ENCODE measurements at regions not wholly inside any gene's neighbourhood (a gene's known extent, or its start where the extent isn't known, plus 50 kb on each side); places are given as distances from the start of the nearest gene placed in this dataset.

DNA sequence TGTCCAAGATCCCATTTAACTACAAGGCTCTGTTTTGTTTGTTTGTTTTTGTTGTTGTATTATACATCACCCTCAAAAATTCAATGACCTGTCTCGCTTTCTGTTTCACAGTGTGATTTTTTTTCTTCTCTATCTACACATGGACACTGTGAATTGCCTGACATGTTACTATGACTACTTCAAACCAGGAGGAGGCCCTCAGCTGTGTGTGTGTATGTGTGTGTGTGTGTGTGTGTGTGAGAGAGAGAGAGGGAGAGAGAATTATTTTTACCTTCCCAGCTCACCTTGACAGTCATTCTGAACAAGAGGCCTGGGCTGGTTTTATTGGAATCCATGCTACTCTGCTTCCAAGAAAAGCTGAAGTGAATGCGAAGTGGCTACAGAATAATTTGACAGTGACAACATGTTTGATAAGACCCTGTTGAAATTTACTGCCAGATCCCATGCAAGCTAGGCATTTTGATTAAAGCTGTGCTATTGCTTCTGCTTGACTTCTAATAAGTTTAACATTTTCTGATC is 841.4 kb downstream of the NSUN3 start:
- Histone ChIP-seq H3K4me3 (ENCODE audit: low read length) (no peak overlapping the region), H3K9me2 (ENCODE audit: insufficient read depth, low read length) (no peaks in the 10 kb centered on the region), H3K9me3 (ENCODE audit: low read length) (no peaks in the 10 kb centered on the region), H4K20me1 (ENCODE audit: insufficient read depth) (no peaks in the 10 kb centered on the region), H3F3A (ENCODE audit: insufficient read depth, low read length, poor library complexity, severe bottlenecking) (no peaks in the 10 kb centered on the region), H3K79me2 (replicated peaks; ENCODE audit: insufficient read depth, low read length) (no peaks in the 10 kb centered on the region), H3K4me2 (ENCODE audit: low read length) (no peak overlapping the region), H3K27ac (ENCODE audit: low read length) (no peak overlapping the region), H3K27me3 (ENCODE audit: insufficient read depth, low read depth, low read length) (no peaks in the 10 kb centered on the region), H3K36me3 (ENCODE audit: insufficient read depth, low read length) (no peaks in the 10 kb centered on the region), H2AFZ (ENCODE audit: low read depth, low read length) (no peak overlapping the region), H3K9ac (ENCODE audit: low read length) (no peak overlapping the region)
- TF ChIP-seq EP300 (conservative IDR thresholded peaks at IDR 0.05; ENCODE audit: poor library complexity, severe bottlenecking): peak; percentile 50
- TF ChIP-seq EZH2 (IDR thresholded peaks at IDR 0.05; ENCODE audit: borderline replicate concordance, insufficient read depth, low read length, poor library complexity, severe bottlenecking): no peak
- TF ChIP-seq, protein P1, sequence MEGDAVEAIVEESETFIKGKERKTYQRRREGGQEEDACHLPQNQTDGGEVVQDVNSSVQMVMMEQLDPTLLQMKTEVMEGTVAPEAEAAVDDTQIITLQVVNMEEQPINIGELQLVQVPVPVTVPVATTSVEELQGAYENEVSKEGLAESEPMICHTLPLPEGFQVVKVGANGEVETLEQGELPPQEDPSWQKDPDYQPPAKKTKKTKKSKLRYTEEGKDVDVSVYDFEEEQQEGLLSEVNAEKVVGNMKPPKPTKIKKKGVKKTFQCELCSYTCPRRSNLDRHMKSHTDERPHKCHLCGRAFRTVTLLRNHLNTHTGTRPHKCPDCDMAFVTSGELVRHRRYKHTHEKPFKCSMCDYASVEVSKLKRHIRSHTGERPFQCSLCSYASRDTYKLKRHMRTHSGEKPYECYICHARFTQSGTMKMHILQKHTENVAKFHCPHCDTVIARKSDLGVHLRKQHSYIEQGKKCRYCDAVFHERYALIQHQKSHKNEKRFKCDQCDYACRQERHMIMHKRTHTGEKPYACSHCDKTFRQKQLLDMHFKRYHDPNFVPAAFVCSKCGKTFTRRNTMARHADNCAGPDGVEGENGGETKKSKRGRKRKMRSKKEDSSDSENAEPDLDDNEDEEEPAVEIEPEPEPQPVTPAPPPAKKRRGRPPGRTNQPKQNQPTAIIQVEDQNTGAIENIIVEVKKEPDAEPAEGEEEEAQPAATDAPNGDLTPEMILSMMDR (IDR thresholded peaks at IDR 0.05; ENCODE audit: poor library complexity, severe bottlenecking): no peak

DNA sequence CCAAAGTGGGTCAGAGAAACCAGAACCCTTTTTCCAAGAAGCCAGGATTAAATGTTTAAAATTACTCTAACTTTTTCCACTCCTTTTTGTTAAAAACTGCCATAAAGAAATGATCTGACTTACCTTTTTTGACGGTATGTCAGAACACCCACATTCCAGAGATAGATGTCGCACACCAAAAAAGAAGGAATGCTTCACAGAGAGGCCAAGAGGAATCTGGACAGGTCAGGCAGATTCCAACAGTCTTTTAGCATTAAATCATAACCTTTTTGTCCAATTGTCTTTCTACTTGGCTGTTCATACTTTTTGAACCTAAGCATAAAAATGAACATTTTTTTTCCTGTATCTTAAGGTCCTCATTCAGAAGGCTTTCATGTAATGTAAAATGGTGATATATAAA is 846.9 kb downstream of the NSUN3 start:
- Histone ChIP-seq H3K36me3 (ENCODE audit: insufficient read depth, low read length) (no peaks in the 10 kb centered on the region), H3K79me2 (replicated peaks; ENCODE audit: insufficient read depth, low read length) (no peaks in the 10 kb centered on the region), H3K4me2 (ENCODE audit: low read length) (no peak overlapping the region), H3K9me3 (ENCODE audit: low read length) (no peaks in the 10 kb centered on the region), H3K9ac (ENCODE audit: low read length) (no peak overlapping the region), H3K9me2 (ENCODE audit: insufficient read depth, low read length) (no peaks in the 10 kb centered on the region), H2AFZ (ENCODE audit: low read depth, low read length) (no peak overlapping the region), H3K27me3 (ENCODE audit: insufficient read depth, low read depth, low read length) (no peaks in the 10 kb centered on the region), H3K4me3 (ENCODE audit: low read length) (no peak overlapping the region), H3K27ac (ENCODE audit: low read length) (no peak overlapping the region), H3F3A (ENCODE audit: insufficient read depth, low read length, poor library complexity, severe bottlenecking) (no peaks in the 10 kb centered on the region), H4K20me1 (ENCODE audit: insufficient read depth) (no peaks in the 10 kb centered on the region)
- TF ChIP-seq EP300 (conservative IDR thresholded peaks at IDR 0.05; ENCODE audit: poor library complexity, severe bottlenecking) (no peak), EZH2 (IDR thresholded peaks at IDR 0.05; ENCODE audit: borderline replicate concordance, insufficient read depth, low read length, poor library complexity, severe bottlenecking) (no peak), RAD21 (conservative IDR thresholded peaks at IDR 0.05) (no peak), POLR2AphosphoS5 (IDR thresholded peaks at IDR 0.05) (no peak), MXI1 (conservative IDR thresholded peaks at IDR 0.05; ENCODE audit: poor library complexity, severe bottlenecking) (no peak), TAF1 (IDR thresholded peaks at IDR 0.05; ENCODE audit: low read depth) (no peak), SMC3 (conservative IDR thresholded peaks at IDR 0.05; ENCODE audit: poor library complexity) (no peak)
- TF ChIP-seq, protein P1 (IDR thresholded peaks at IDR 0.05; ENCODE audit: poor library complexity, severe bottlenecking): no peak
- TF ChIP-seq, protein P2, sequence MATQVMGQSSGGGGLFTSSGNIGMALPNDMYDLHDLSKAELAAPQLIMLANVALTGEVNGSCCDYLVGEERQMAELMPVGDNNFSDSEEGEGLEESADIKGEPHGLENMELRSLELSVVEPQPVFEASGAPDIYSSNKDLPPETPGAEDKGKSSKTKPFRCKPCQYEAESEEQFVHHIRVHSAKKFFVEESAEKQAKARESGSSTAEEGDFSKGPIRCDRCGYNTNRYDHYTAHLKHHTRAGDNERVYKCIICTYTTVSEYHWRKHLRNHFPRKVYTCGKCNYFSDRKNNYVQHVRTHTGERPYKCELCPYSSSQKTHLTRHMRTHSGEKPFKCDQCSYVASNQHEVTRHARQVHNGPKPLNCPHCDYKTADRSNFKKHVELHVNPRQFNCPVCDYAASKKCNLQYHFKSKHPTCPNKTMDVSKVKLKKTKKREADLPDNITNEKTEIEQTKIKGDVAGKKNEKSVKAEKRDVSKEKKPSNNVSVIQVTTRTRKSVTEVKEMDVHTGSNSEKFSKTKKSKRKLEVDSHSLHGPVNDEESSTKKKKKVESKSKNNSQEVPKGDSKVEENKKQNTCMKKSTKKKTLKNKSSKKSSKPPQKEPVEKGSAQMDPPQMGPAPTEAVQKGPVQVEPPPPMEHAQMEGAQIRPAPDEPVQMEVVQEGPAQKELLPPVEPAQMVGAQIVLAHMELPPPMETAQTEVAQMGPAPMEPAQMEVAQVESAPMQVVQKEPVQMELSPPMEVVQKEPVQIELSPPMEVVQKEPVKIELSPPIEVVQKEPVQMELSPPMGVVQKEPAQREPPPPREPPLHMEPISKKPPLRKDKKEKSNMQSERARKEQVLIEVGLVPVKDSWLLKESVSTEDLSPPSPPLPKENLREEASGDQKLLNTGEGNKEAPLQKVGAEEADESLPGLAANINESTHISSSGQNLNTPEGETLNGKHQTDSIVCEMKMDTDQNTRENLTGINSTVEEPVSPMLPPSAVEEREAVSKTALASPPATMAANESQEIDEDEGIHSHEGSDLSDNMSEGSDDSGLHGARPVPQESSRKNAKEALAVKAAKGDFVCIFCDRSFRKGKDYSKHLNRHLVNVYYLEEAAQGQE (IDR thresholded peaks at IDR 0.05; ENCODE audit: borderline replicate concordance): no peak
